ENCODE measurements at regions not wholly inside any gene's neighbourhood (a gene's known extent, or its start where the extent isn't known, plus 50 kb on each side); places are given as distances from the start of the nearest gene placed in this dataset.
"Not testable (repeated sequence)": the region's sequence is repeated elsewhere in the genome, so short reads cannot be mapped to it uniquely, and the experiment has no call there.

GRCh38 chr2:185583058-185583816, 155.4 kb upstream of the FSIP2 start:
- no peaks in the 10 kb centered on the region for H3K27me3 ChIP-seq
- H3K4me3 ChIP-seq = no peak overlapping the region
- WGBS, 2 donors = 41 to 91% methylated on average over 2 of the region's 2 CpGs
- TF ChIP-seq, protein P1, sequence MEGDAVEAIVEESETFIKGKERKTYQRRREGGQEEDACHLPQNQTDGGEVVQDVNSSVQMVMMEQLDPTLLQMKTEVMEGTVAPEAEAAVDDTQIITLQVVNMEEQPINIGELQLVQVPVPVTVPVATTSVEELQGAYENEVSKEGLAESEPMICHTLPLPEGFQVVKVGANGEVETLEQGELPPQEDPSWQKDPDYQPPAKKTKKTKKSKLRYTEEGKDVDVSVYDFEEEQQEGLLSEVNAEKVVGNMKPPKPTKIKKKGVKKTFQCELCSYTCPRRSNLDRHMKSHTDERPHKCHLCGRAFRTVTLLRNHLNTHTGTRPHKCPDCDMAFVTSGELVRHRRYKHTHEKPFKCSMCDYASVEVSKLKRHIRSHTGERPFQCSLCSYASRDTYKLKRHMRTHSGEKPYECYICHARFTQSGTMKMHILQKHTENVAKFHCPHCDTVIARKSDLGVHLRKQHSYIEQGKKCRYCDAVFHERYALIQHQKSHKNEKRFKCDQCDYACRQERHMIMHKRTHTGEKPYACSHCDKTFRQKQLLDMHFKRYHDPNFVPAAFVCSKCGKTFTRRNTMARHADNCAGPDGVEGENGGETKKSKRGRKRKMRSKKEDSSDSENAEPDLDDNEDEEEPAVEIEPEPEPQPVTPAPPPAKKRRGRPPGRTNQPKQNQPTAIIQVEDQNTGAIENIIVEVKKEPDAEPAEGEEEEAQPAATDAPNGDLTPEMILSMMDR (IDR thresholded peaks at IDR 0.05) = no peak
- no peak for TF ChIP-seq POLR2A (IDR thresholded peaks at IDR 0.05)
- ATAC-seq = no peak
- no peaks in the 10 kb centered on the region for H3K4me1 ChIP-seq
- intact Hi-C loops (cut with DNase I) = no loop called here
- no peak overlapping the region for H3K27ac ChIP-seq
- peaks cover 0 to 4% (median 0%) of the 10 kb centered on the region in 3 donors for H3K9me3 ChIP-seq
- no peaks in the 10 kb centered on the region for H3K36me3 ChIP-seq (replicated peaks in 1 of 2; ENCODE audit: insufficient read depth in 1 of 2, low read depth in 2 of 2)
- peak in 1 of 4 donors; percentile 11 for DNase-seq

DNA sequence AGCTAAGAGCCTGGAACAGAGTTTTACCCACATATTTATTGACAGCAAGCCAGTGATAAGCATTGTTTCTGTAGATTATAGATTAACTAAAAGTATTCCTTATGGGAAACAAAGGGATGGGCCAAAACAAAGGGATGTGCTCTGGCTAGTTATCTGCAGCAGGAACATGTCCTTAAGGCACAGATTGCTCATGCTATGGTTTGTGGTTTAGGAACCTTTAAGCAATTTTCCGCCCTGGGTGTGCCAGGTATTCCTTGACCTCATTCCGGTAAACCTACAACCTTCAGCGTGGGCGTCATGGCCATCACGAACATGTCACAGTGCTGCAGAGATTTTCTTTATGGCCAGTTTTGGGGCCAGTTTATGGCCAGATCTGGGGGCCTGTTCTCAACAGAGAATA, 153.4 kb upstream of the FSIP2 start:
- WGBS, 2 donors = 72 to 86% methylated on average over 5 of the region's 5 CpGs
- H3K27ac ChIP-seq; intact Hi-C loops (cut with DNase I); H3K36me3 ChIP-seq (replicated peaks in 1 of 2; ENCODE audit: insufficient read depth in 1 of 2, low read depth in 2 of 2); ATAC-seq; H3K4me3 ChIP-seq; H3K4me1 ChIP-seq; H3K9me3 ChIP-seq; H3K27me3 ChIP-seq; DNase-seq: not testable (repeated sequence)

GRCh38 chr2:185591276-185591675, 147.3 kb upstream of the FSIP2 start:
- H3K4me3 ChIP-seq; ATAC-seq; DNase-seq; H3K4me1 ChIP-seq; H3K36me3 ChIP-seq (replicated peaks in 1 of 2; ENCODE audit: insufficient read depth in 1 of 2, low read depth in 2 of 2); intact Hi-C loops (cut with DNase I); H3K9me3 ChIP-seq; H3K27ac ChIP-seq; H3K27me3 ChIP-seq: not testable (repeated sequence)
- 79 to 82% methylated on average over 14 of the region's 14 CpGs for WGBS, 2 donors

- Histone ChIP-seq H3K9me3 (no peaks in the 10 kb centered on the region), H3K36me3 (replicated peaks in 1 of 2; ENCODE audit: insufficient read depth in 1 of 2, low read depth in 2 of 2) (no peaks in the 10 kb centered on the region), H3K27ac (no peak overlapping the region), H3K4me3 (no peak overlapping the region), H3K4me1 (no peaks in the 10 kb centered on the region), H3K27me3 (no peaks in the 10 kb centered on the region)
- intact Hi-C loops (cut with DNase I) = no loop called here
- no peak for ATAC-seq
- TF ChIP-seq, protein P1 (IDR thresholded peaks at IDR 0.05) = no peak
- TF ChIP-seq POLR2A (IDR thresholded peaks at IDR 0.05) = no peak
- WGBS, 2 donors = 67 to 79% methylated on average over 1 of the region's 1 CpG
- no peak for DNase-seq
Measured at GRCh38 chr2:185607945-185608344, 130.7 kb upstream of the FSIP2 start.

DNA sequence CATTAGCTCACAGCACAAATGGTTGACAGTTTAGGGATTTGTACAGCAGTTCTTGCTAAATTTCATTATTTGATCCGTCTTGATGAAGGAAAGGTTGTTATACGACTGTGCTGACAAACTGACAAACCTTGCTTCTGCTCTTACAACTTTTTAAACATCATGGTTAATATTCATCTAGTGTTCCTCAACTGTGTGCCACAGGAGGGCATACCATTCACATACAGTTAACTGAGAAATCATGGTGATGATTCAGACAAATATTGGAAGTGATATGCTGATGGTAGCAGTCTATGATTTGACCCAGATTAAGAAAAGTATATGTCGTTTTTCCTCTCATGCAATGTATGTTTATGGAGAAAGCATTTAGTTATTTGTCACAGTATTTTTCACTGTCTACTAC, 129.8 kb upstream of the FSIP2 start:
- DNase-seq (no peak), ATAC-seq (no peak)
- intact Hi-C loops (cut with DNase I) = no loop called here
- H3K9me3 ChIP-seq = no peaks in the 10 kb centered on the region
- H3K4me1 ChIP-seq = no peaks in the 10 kb centered on the region
- H3K36me3 ChIP-seq (replicated peaks in 1 of 2; ENCODE audit: insufficient read depth in 1 of 2, low read depth in 2 of 2) = no peaks in the 10 kb centered on the region
- WGBS, 2 donors = 0 to 14% methylated on average over 3 of the region's 3 CpGs
- no peaks in the 10 kb centered on the region for H3K27me3 ChIP-seq
- no peak overlapping the region for H3K4me3 ChIP-seq
- TF ChIP-seq, protein P1 (IDR thresholded peaks at IDR 0.05) = peak in 4 of 7 experiments; percentile 26 to 44 (median 34)
- no peak for TF ChIP-seq POLR2A (IDR thresholded peaks at IDR 0.05)
- no peak overlapping the region for H3K27ac ChIP-seq

GRCh38 chr2:185610301-185610700, 128.3 kb upstream of the FSIP2 start:
- no peak overlapping the region for H3K4me3 ChIP-seq
- ATAC-seq = no peak
- TF ChIP-seq, protein P1 (IDR thresholded peaks at IDR 0.05) = no peak
- TF ChIP-seq POLR2A (IDR thresholded peaks at IDR 0.05) = no peak
- no peak overlapping the region for H3K27ac ChIP-seq
- H3K9me3 ChIP-seq = no peaks in the 10 kb centered on the region
- no peaks in the 10 kb centered on the region for H3K36me3 ChIP-seq (replicated peaks in 1 of 2; ENCODE audit: insufficient read depth in 1 of 2, low read depth in 2 of 2)
- no peaks in the 10 kb centered on the region for H3K27me3 ChIP-seq
- intact Hi-C loops (cut with DNase I) = no loop called here
- H3K4me1 ChIP-seq = no peaks in the 10 kb centered on the region
- no peak for DNase-seq
- WGBS, 2 donors = 43 to 60% methylated on average over 1 of the region's 1 CpG

Data from body of pancreas (tissue), 4 donors.